ENCODE measurements at regions not wholly inside any gene's neighbourhood (a gene's known extent, or its start where the extent isn't known, plus 50 kb on each side); places are given as distances from the start of the nearest gene placed in this dataset.

DNA sequence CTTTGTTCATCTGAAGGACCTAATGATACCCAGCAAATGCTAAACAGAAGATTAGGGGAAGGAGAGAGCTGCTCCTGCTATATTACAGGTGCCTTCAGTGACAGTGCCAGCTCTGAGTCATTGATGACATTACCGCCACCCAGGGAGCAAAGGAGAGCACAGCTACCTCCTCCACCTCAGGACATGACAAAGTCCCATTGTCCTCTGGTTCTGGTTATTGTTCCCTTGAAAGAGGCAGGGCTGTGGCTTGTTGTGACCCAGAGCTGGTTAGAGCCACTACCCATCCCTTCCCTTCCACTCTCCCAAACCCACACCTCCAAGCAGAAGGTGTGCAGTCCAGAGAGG is 363.5 kb upstream of the DUSP10 start:
- Histone ChIP-seq H3K27me3 (ENCODE audit: low read length) (no peaks in the 10 kb centered on the region), H3K4me3 (ENCODE audit: low read length) (no peak overlapping the region)

DNA sequence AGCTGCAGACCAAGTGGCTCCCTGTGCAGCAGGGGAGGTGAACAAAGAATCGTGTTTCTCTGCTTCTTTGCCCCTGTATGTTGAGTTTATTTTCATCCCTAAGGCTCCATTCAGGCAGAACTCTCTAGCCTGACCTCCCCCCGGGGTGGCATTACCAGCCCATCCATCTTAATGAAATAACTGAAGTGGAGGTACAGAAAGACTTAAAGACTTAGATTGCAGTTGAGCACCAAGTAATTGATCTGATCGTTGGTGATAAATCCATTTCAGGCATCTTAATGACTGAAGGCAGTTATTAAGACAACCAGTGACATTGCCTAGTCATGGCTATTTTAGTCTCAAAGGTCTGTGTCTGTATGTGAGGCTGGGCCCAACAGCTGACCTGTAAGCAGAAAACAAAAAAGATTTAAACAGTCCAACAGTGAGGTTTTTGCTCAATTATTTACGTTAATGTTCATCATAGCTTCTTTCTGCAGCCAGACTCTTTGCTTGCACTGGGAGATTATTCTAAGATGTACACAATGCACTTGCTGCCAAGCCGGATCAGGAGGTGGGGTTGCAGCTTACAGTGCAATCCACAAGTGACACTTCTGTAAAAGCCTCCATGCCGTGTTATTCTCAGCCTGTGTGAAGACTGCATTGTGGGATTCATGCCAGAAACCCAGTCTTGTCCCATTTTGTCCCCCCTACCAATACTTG is 363.0 kb upstream of the DUSP10 start:
- no peaks in the 10 kb centered on the region for H3K9me2 ChIP-seq (replicated peaks; ENCODE audit: insufficient read depth, low read length)
- H3K4me2 ChIP-seq (ENCODE audit: low read depth, low read length, poor library complexity, severe bottlenecking), result no peak overlapping the region

More for the DNA sequence above, 363.5 kb upstream of the DUSP10 start:
- H3K9me3 ChIP-seq (ENCODE audit: low read length), result no peaks in the 10 kb centered on the region
- H3K9me2 ChIP-seq (replicated peaks; ENCODE audit: insufficient read depth, low read length), result no peaks in the 10 kb centered on the region
- no peak overlapping the region for H3K27ac ChIP-seq (ENCODE audit: low read length)
- DNase-seq, result no peak
- H3K36me3 ChIP-seq (ENCODE audit: insufficient read depth, low read length), result no peaks in the 10 kb centered on the region
- H4K20me1 ChIP-seq (ENCODE audit: insufficient read depth, low read depth, low read length), result no peaks in the 10 kb centered on the region
- H3K4me2 ChIP-seq (ENCODE audit: low read depth, low read length, poor library complexity, severe bottlenecking), result no peak overlapping the region
- H2AFZ ChIP-seq (ENCODE audit: low read length), result no peak overlapping the region
- H3K4me1 ChIP-seq (ENCODE audit: low read length), result no peaks in the 10 kb centered on the region
- no peak overlapping the region for H3K9ac ChIP-seq (ENCODE audit: low read length)
- H3K79me2 ChIP-seq (ENCODE audit: low read length), result no peaks in the 10 kb centered on the region

DNA sequence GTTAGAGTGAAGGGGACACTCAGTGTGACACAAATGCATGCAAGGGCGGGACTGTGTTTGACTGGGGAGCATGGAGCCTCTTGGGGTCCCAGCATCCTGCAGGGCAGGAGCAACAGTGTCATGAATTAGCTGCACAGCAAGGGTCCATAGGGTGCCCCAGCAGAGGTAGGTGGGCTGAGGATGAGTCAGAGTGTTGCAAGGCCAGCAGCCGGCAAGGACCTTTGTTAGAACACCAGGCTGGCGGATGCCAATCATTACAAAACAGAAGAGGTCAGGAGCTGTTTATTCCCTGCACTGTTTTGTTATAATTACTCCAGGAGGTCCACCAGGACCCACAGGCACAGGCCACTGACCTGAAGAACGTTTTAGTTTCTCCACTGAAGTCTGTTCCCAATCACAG is 362.2 kb upstream of the DUSP10 start:
- Histone ChIP-seq H3K4me3 (ENCODE audit: low read length) (no peak overlapping the region), H3K27ac (ENCODE audit: low read length) (no peak overlapping the region), H3K4me2 (ENCODE audit: low read depth, low read length, poor library complexity, severe bottlenecking) (no peak overlapping the region), H4K20me1 (ENCODE audit: insufficient read depth, low read depth, low read length) (no peaks in the 10 kb centered on the region), H3K9me3 (ENCODE audit: low read length) (no peaks in the 10 kb centered on the region), H3K79me2 (ENCODE audit: low read length) (no peaks in the 10 kb centered on the region), H3K36me3 (ENCODE audit: insufficient read depth, low read length) (no peaks in the 10 kb centered on the region), H3K9me2 (replicated peaks; ENCODE audit: insufficient read depth, low read length) (no peaks in the 10 kb centered on the region), H3K4me1 (ENCODE audit: low read length) (no peaks in the 10 kb centered on the region), H2AFZ (ENCODE audit: low read length) (no peak overlapping the region), H3K27me3 (ENCODE audit: low read length) (no peaks in the 10 kb centered on the region), H3K9ac (ENCODE audit: low read length) (no peak overlapping the region)
- DNase-seq, result no peak

More for the DNA sequence above, 363.0 kb upstream of the DUSP10 start:
- Histone ChIP-seq H3K36me3 (ENCODE audit: insufficient read depth, low read length) (no peaks in the 10 kb centered on the region), H4K20me1 (ENCODE audit: insufficient read depth, low read depth, low read length) (no peaks in the 10 kb centered on the region), H3K79me2 (ENCODE audit: low read length) (no peaks in the 10 kb centered on the region), H3K9ac (ENCODE audit: low read length) (no peak overlapping the region), H3K27ac (ENCODE audit: low read length) (no peak overlapping the region), H2AFZ (ENCODE audit: low read length) (no peak overlapping the region), H3K9me3 (ENCODE audit: low read length) (no peaks in the 10 kb centered on the region), H3K4me3 (ENCODE audit: low read length) (no peak overlapping the region), H3K4me1 (ENCODE audit: low read length) (no peaks in the 10 kb centered on the region), H3K27me3 (ENCODE audit: low read length) (no peaks in the 10 kb centered on the region)
- DNase-seq, result no peak

DNA sequence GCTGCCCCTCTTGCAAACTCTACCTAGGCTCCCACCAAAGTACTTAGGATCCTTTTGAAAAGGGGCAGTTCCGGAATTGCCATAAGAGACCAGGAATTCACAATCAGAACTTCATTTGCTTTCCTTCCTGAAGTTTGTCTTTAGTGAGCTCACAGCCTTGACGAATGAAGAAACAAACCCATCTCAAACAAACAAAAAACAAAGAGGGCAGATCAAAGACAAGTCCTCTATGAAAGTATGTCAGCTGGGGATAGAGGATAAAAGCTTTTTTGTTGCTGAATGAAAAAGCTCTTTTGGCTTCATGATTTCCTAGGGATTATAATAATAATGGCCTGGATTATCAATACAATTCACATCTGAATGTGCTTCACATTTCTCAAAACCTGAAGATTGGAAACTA is 357.9 kb upstream of the DUSP10 start:
- H3K4me2 ChIP-seq (ENCODE audit: low read depth, low read length, poor library complexity, severe bottlenecking), result no peak overlapping the region
- H3K4me1 ChIP-seq (ENCODE audit: low read length), result no peaks in the 10 kb centered on the region
- H3K9me3 ChIP-seq (ENCODE audit: low read length), result no peaks in the 10 kb centered on the region
- H3K27ac ChIP-seq (ENCODE audit: low read length), result no peak overlapping the region
- no peak overlapping the region for H3K4me3 ChIP-seq (ENCODE audit: low read length)
- no peaks in the 10 kb centered on the region for H3K36me3 ChIP-seq (ENCODE audit: insufficient read depth, low read length)
- H3K9ac ChIP-seq (ENCODE audit: low read length), result no peak overlapping the region
- H3K79me2 ChIP-seq (ENCODE audit: low read length), result no peaks in the 10 kb centered on the region
- no peak for DNase-seq
- H3K27me3 ChIP-seq (ENCODE audit: low read length), result no peaks in the 10 kb centered on the region
- no peak overlapping the region for H2AFZ ChIP-seq (ENCODE audit: low read length)
- no peaks in the 10 kb centered on the region for H4K20me1 ChIP-seq (ENCODE audit: insufficient read depth, low read depth, low read length)
- H3K9me2 ChIP-seq (replicated peaks; ENCODE audit: insufficient read depth, low read length), result no peaks in the 10 kb centered on the region

DNA sequence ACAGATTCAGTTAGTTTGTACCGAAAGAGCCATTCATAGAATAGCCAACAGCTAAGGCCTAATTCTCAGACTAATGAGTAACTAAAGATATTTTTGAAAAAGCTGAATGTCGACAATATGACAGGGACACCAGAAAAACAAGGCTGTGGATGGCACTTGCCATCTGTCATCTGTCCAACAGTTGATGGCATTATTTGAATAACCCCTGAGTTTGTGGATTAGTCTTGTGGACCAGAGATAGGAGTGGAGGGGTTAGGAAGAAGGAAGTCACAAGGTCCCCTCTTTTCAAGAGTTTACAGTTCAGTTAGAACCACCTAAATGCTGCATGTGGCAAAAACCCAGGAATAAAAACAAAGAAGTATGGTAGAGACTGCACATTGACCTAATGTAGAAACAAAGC is 356.5 kb upstream of the DUSP10 start:
- Histone ChIP-seq H3K27me3 (ENCODE audit: low read length) (no peaks in the 10 kb centered on the region), H3K9ac (ENCODE audit: low read length) (no peak overlapping the region), H3K9me3 (ENCODE audit: low read length) (no peaks in the 10 kb centered on the region), H3K4me2 (ENCODE audit: low read depth, low read length, poor library complexity, severe bottlenecking) (no peak overlapping the region), H2AFZ (ENCODE audit: low read length) (no peak overlapping the region), H3K79me2 (ENCODE audit: low read length) (no peaks in the 10 kb centered on the region), H3K9me2 (replicated peaks; ENCODE audit: insufficient read depth, low read length) (no peaks in the 10 kb centered on the region), H4K20me1 (ENCODE audit: insufficient read depth, low read depth, low read length) (no peaks in the 10 kb centered on the region), H3K4me1 (ENCODE audit: low read length) (no peaks in the 10 kb centered on the region), H3K36me3 (ENCODE audit: insufficient read depth, low read length) (no peaks in the 10 kb centered on the region), H3K4me3 (ENCODE audit: low read length) (no peak overlapping the region), H3K27ac (ENCODE audit: low read length) (no peak overlapping the region)
- DNase-seq, result no peak

DNA sequence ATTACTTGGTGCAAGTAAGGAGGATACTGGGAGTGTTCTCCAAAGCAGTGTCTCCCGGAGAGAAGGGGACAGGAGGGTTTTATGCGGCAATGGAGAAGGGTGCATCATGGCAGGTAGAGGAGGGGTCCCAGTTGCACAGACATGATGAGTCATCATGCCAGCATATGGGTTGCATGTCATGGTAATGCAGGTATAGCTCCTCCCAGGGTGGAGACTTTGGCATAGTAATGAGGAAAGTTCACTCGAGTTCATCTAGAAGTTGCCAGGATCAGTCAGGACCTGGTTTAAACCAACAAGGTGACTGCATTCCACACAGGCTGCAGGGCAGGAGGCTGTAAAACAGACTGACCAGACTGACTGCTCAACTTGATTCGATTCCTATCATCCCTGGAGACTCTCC is 355.7 kb upstream of the DUSP10 start:
- no peak overlapping the region for H3K4me2 ChIP-seq (ENCODE audit: low read depth, low read length, poor library complexity, severe bottlenecking)
- H3K9me3 ChIP-seq (ENCODE audit: low read length), result no peaks in the 10 kb centered on the region
- DNase-seq, result no peak
- no peaks in the 10 kb centered on the region for H3K9me2 ChIP-seq (replicated peaks; ENCODE audit: insufficient read depth, low read length)
- H3K36me3 ChIP-seq (ENCODE audit: insufficient read depth, low read length), result no peaks in the 10 kb centered on the region
- no peaks in the 10 kb centered on the region for H3K27me3 ChIP-seq (ENCODE audit: low read length)
- no peaks in the 10 kb centered on the region for H3K79me2 ChIP-seq (ENCODE audit: low read length)
- H2AFZ ChIP-seq (ENCODE audit: low read length), result no peak overlapping the region
- no peak overlapping the region for H3K9ac ChIP-seq (ENCODE audit: low read length)
- no peak overlapping the region for H3K27ac ChIP-seq (ENCODE audit: low read length)
- no peaks in the 10 kb centered on the region for H4K20me1 ChIP-seq (ENCODE audit: insufficient read depth, low read depth, low read length)
- no peaks in the 10 kb centered on the region for H3K4me1 ChIP-seq (ENCODE audit: low read length)
- H3K4me3 ChIP-seq (ENCODE audit: low read length), result no peak overlapping the region

DNA sequence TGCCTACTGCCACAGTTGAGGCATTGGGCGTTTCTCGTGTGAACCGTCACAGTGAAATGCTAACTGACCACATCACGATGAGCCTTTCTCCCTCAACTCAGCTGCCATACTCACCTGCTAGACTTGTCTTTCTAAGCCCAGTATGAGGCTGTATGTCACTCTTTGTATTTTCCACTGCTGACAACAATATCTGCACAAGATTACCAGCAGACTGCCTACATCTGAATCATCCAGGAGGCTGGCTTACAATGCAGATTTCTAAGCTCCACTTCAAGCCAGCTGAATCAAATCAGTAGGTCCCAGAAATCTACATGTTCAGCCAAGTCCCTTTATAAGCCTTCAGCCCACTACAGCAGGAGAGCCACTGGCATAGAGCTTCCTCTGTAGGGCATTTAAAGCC is 355.0 kb upstream of the DUSP10 start:
- Histone ChIP-seq H3K4me2 (ENCODE audit: low read depth, low read length, poor library complexity, severe bottlenecking) (no peak overlapping the region), H2AFZ (ENCODE audit: low read length) (no peak overlapping the region), H3K27ac (ENCODE audit: low read length) (no peak overlapping the region), H3K9ac (ENCODE audit: low read length) (no peak overlapping the region), H3K36me3 (ENCODE audit: insufficient read depth, low read length) (no peaks in the 10 kb centered on the region), H3K4me1 (ENCODE audit: low read length) (no peaks in the 10 kb centered on the region), H4K20me1 (ENCODE audit: insufficient read depth, low read depth, low read length) (no peaks in the 10 kb centered on the region), H3K79me2 (ENCODE audit: low read length) (no peaks in the 10 kb centered on the region), H3K9me3 (ENCODE audit: low read length) (no peaks in the 10 kb centered on the region), H3K4me3 (ENCODE audit: low read length) (no peak overlapping the region), H3K9me2 (replicated peaks; ENCODE audit: insufficient read depth, low read length) (no peaks in the 10 kb centered on the region), H3K27me3 (ENCODE audit: low read length) (no peaks in the 10 kb centered on the region)
- DNase-seq, result no peak

DNA sequence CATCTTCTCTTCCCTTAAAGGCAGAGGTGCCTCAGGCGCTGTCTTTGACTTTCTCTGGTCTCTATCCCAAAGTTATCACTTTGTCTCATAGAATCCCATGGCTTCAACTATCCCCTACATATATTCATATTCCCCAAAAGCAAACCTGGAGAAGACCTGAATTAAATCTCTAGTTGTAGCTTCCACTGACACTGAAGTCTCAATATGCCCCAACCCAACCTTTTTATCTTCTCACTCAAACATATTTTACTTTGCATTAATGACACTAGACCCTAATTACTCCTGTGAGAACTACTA is 354.5 kb upstream of the DUSP10 start:
- Histone ChIP-seq H3K27me3 (ENCODE audit: low read length) (no peaks in the 10 kb centered on the region), H2AFZ (ENCODE audit: low read length) (no peak overlapping the region), H3K27ac (ENCODE audit: low read length) (no peak overlapping the region), H3K9me3 (ENCODE audit: low read length) (no peaks in the 10 kb centered on the region), H4K20me1 (ENCODE audit: insufficient read depth, low read depth, low read length) (no peaks in the 10 kb centered on the region), H3K9ac (ENCODE audit: low read length) (no peak overlapping the region), H3K4me1 (ENCODE audit: low read length) (no peaks in the 10 kb centered on the region), H3K79me2 (ENCODE audit: low read length) (no peaks in the 10 kb centered on the region), H3K36me3 (ENCODE audit: insufficient read depth, low read length) (no peaks in the 10 kb centered on the region), H3K4me2 (ENCODE audit: low read depth, low read length, poor library complexity, severe bottlenecking) (no peak overlapping the region), H3K4me3 (ENCODE audit: low read length) (no peak overlapping the region), H3K9me2 (replicated peaks; ENCODE audit: insufficient read depth, low read length) (no peaks in the 10 kb centered on the region)
- DNase-seq, result no peak

Measured in Karpas-422 (cell line).